ENCODE measurements at regions not wholly inside any gene's neighbourhood (a gene's known extent, or its start where the extent isn't known, plus 50 kb on each side); places are given as distances from the start of the nearest gene placed in this dataset.

DNA sequence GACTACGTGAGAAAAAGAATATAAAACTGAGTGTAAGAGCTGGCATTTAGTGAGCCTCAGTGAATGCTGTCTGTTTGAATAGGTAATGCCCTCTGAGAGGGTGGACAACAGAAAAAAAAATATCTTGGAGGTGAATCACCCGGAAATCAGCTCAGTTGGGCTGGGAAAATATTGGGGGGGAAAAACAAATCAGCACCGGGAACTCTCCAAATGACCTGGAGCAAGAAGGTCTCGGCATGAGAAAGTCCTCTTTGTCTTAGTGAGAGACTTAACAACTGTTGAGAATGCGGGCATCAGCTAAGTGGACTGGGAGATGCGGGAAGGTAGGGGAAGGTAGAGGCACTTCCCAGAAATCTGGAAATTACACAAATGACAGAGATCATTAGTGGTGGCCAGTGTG, 109.4 kb upstream of the POU3F3 start:
- no peak overlapping the region for H3K27ac ChIP-seq
- H3K27me3 ChIP-seq (ENCODE audit: insufficient read depth in 3 of 3, low read length in 2 of 3) = peaks cover 2 to 15% (median 3%) of the 10 kb centered on the region in 3 donors
- H3K36me3 ChIP-seq (ENCODE audit: insufficient read depth in 1 of 2, low read depth in 1 of 2) = no peaks in the 10 kb centered on the region
- ATAC-seq (no peak), DNase-seq (no peak)
- WGBS, 3 donors = 81 to 90% (median 82%) methylated on average over 6 of the region's 6 CpGs
- no peaks in the 10 kb centered on the region for H3K9me3 ChIP-seq
- TF ChIP-seq, protein P1, sequence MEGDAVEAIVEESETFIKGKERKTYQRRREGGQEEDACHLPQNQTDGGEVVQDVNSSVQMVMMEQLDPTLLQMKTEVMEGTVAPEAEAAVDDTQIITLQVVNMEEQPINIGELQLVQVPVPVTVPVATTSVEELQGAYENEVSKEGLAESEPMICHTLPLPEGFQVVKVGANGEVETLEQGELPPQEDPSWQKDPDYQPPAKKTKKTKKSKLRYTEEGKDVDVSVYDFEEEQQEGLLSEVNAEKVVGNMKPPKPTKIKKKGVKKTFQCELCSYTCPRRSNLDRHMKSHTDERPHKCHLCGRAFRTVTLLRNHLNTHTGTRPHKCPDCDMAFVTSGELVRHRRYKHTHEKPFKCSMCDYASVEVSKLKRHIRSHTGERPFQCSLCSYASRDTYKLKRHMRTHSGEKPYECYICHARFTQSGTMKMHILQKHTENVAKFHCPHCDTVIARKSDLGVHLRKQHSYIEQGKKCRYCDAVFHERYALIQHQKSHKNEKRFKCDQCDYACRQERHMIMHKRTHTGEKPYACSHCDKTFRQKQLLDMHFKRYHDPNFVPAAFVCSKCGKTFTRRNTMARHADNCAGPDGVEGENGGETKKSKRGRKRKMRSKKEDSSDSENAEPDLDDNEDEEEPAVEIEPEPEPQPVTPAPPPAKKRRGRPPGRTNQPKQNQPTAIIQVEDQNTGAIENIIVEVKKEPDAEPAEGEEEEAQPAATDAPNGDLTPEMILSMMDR (IDR thresholded peaks at IDR 0.05) = no peak
- intact Hi-C loops (cut with DNase I) = no loop called here
- no peaks in the 10 kb centered on the region for H3K4me1 ChIP-seq
- H3K4me3 ChIP-seq = no peak overlapping the region

GRCh38 chr2:104745846-104746245, 108.1 kb upstream of the POU3F3 start:
- intact Hi-C loops (cut with DNase I) = no loop called here
- Histone ChIP-seq H3K27ac (no peak overlapping the region), H3K9me3 (no peaks in the 10 kb centered on the region), H3K4me1 (no peaks in the 10 kb centered on the region), H3K36me3 (ENCODE audit: insufficient read depth in 1 of 2, low read depth in 1 of 2) (no peaks in the 10 kb centered on the region), H3K4me3 (no peak overlapping the region), H3K27me3 (ENCODE audit: insufficient read depth in 3 of 3, low read length in 2 of 3) (peaks cover 0 to 15% (median 2%) of the 10 kb centered on the region in 3 donors)
- DNase-seq (no peak), ATAC-seq (no peak)
- TF ChIP-seq, protein P1 (IDR thresholded peaks at IDR 0.05) = no peak
- 46 to 49% (median 49%) methylated on average over 13 of the region's 13 CpGs for WGBS, 3 donors

- DNase-seq (no peak), ATAC-seq (no peak)
- WGBS, 3 donors = 53 to 57% (median 53%) methylated on average over 8 of the region's 8 CpGs
- H3K9me3 ChIP-seq = no peaks in the 10 kb centered on the region
- H3K27me3 ChIP-seq (ENCODE audit: insufficient read depth in 3 of 3, low read length in 2 of 3) = peaks cover 0 to 15% (median 2%) of the 10 kb centered on the region in 3 donors
- TF ChIP-seq, protein P1 (IDR thresholded peaks at IDR 0.05) = no peak
- intact Hi-C loops (cut with DNase I) = no loop called here
- H3K4me3 ChIP-seq = no peak overlapping the region
- H3K4me1 ChIP-seq = no peaks in the 10 kb centered on the region
- H3K36me3 ChIP-seq (ENCODE audit: insufficient read depth in 1 of 2, low read depth in 1 of 2) = no peaks in the 10 kb centered on the region
- H3K27ac ChIP-seq = no peak overlapping the region
Observed at GRCh38 chr2:104746299-104746698, 107.6 kb upstream of the POU3F3 start.

- TF ChIP-seq, protein P1 (IDR thresholded peaks at IDR 0.05) = no peak
- Histone ChIP-seq H3K4me3 (no peak overlapping the region), H3K27ac (no peak overlapping the region), H3K9me3 (no peaks in the 10 kb centered on the region), H3K27me3 (ENCODE audit: insufficient read depth in 3 of 3, low read length in 2 of 3) (peaks cover 0 to 15% (median 2%) of the 10 kb centered on the region in 3 donors), H3K4me1 (no peaks in the 10 kb centered on the region), H3K36me3 (ENCODE audit: insufficient read depth in 1 of 2, low read depth in 1 of 2) (no peaks in the 10 kb centered on the region)
- DNase-seq (no peak), ATAC-seq (no peak)
- 28 to 31% (median 29%) methylated on average over 24 of the region's 24 CpGs for WGBS, 3 donors
- intact Hi-C loops (cut with DNase I) = no loop called here
Observed at GRCh38 chr2:104746858-104747257, 107.1 kb upstream of the POU3F3 start.

- 46 to 65% (median 52%) methylated on average over 6 of the region's 6 CpGs for WGBS, 3 donors
- intact Hi-C loops (cut with DNase I) = no loop called here
- ATAC-seq (no peak), DNase-seq (no peak)
- Histone ChIP-seq H3K4me3 (no peak overlapping the region), H3K36me3 (ENCODE audit: insufficient read depth in 1 of 2, low read depth in 1 of 2) (no peaks in the 10 kb centered on the region), H3K9me3 (no peaks in the 10 kb centered on the region), H3K27ac (no peak overlapping the region), H3K4me1 (no peaks in the 10 kb centered on the region), H3K27me3 (ENCODE audit: insufficient read depth in 3 of 3, low read length in 2 of 3) (peaks cover 0 to 21% (median 2%) of the 10 kb centered on the region in 3 donors)
- TF ChIP-seq, protein P1 (IDR thresholded peaks at IDR 0.05) = no peak
Observed at GRCh38 chr2:104749856-104750460, 104.0 kb upstream of the POU3F3 start.

Measured in psoas muscle (tissue), 7 donors.